ENCODE measurements at regions not wholly inside any gene's neighbourhood (a gene's known extent, or its start where the extent isn't known, plus 50 kb on each side); places are given as distances from the start of the nearest gene placed in this dataset.

DNA sequence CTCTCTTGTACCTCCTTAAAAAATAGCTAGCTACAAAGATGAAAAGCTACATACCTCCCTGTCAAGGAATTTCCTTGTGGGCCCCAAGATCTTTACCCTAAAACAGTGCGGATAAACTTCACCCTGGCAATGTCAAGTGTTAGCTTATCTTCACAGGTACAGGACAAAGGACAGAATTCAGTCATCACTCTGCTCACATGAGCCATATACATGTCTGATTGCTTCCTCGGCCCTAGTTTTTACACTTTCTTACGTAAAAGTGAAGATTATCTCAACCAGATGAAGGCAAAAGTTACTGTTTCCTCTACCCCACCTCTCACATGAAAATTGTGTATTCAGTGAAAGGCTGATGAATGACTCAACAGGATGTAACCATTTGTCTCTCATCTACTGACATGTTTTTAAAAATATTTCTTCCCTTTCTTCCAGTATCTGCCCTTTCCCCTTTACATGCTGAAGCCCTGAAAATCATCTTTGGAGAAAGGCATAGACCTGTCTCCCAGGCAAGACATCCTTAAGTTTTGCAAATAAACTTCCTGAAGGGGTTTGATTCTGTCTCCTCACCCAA is 890.1 kb downstream of the GALC start:
- Histone ChIP-seq H3K27me3 (replicated peaks; ENCODE audit: insufficient read depth, low read depth, low read length, poor library complexity) (no peaks in the 10 kb centered on the region), H3K9me3 (ENCODE audit: low read depth, low read length, poor library complexity, severe bottlenecking) (no peaks in the 10 kb centered on the region), H3K36me3 (ENCODE audit: insufficient read depth, low read length, poor library complexity, severe bottlenecking) (no peaks in the 10 kb centered on the region), H3K4me1 (ENCODE audit: insufficient read depth, low read length, poor library complexity, severe bottlenecking) (no peaks in the 10 kb centered on the region), H3K27ac (ENCODE audit: low read depth, low read length, poor library complexity, severe bottlenecking) (no peak overlapping the region), H3K4me3 (ENCODE audit: low read depth, low read length, poor library complexity, severe bottlenecking) (no peak overlapping the region)
- no TSS peak for BruUV-seq (replicated peaks)
- CTCF ChIA-PET = no interaction called here
- intact Hi-C loops (cut with micrococcal nuclease; ENCODE audit: unreplicated experiment) = no loop called here
- peak; percentile 19 for DNase-seq (ENCODE audit: low spot score)
- POLR2A ChIA-PET (ENCODE audit: low non-redundant PET) = no interaction called here
- TF ChIP-seq, protein P1, sequence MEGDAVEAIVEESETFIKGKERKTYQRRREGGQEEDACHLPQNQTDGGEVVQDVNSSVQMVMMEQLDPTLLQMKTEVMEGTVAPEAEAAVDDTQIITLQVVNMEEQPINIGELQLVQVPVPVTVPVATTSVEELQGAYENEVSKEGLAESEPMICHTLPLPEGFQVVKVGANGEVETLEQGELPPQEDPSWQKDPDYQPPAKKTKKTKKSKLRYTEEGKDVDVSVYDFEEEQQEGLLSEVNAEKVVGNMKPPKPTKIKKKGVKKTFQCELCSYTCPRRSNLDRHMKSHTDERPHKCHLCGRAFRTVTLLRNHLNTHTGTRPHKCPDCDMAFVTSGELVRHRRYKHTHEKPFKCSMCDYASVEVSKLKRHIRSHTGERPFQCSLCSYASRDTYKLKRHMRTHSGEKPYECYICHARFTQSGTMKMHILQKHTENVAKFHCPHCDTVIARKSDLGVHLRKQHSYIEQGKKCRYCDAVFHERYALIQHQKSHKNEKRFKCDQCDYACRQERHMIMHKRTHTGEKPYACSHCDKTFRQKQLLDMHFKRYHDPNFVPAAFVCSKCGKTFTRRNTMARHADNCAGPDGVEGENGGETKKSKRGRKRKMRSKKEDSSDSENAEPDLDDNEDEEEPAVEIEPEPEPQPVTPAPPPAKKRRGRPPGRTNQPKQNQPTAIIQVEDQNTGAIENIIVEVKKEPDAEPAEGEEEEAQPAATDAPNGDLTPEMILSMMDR (conservative IDR thresholded peaks at IDR 0.05; ENCODE audit: low read depth, low read length) = no peak
- no peak for TF ChIP-seq EZH2 (IDR thresholded peaks at IDR 0.05; ENCODE audit: borderline replicate concordance, low read depth, low read length, poor library complexity, severe bottlenecking)

DNA sequence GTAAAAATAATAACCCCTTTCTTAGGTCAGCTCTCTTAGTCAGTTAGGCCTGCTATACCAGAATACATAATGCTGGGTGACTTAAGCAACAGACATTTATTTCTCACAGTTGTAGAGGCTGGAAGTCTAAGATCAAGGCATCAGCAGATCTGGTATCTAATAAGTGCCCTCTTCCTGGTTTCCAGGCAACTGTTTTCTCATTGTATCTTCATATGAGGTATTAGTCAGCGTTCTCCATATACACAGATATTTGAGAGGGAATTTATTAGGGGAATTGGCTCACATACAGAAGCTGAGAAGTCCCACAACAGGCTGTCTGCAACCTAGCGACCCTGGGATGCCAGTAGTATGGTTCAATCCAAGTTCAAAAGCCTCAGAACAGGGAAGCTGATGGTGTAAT is 896.0 kb downstream of the GALC start:
- TF ChIP-seq, protein P1 (conservative IDR thresholded peaks at IDR 0.05; ENCODE audit: low read depth, low read length) = no peak
- no peak for TF ChIP-seq EZH2 (IDR thresholded peaks at IDR 0.05; ENCODE audit: borderline replicate concordance, low read depth, low read length, poor library complexity, severe bottlenecking)
- no TSS peak for BruUV-seq (replicated peaks)
- Histone ChIP-seq H3K36me3 (ENCODE audit: insufficient read depth, low read length, poor library complexity, severe bottlenecking) (no peaks in the 10 kb centered on the region), H3K4me3 (ENCODE audit: low read depth, low read length, poor library complexity, severe bottlenecking) (no peak overlapping the region), H3K9me3 (ENCODE audit: low read depth, low read length, poor library complexity, severe bottlenecking) (no peaks in the 10 kb centered on the region), H3K27me3 (replicated peaks; ENCODE audit: insufficient read depth, low read depth, low read length, poor library complexity) (no peaks in the 10 kb centered on the region), H3K4me1 (ENCODE audit: insufficient read depth, low read length, poor library complexity, severe bottlenecking) (no peaks in the 10 kb centered on the region), H3K27ac (ENCODE audit: low read depth, low read length, poor library complexity, severe bottlenecking) (no peak overlapping the region)
- intact Hi-C loops (cut with micrococcal nuclease; ENCODE audit: unreplicated experiment) = no loop called here
- CTCF ChIA-PET = no interaction called here
- peak; percentile 14 for DNase-seq (ENCODE audit: low spot score)
- POLR2A ChIA-PET (ENCODE audit: low non-redundant PET) = interaction anchor here (0.6 kb wide), 1 partner anchor 41 kb away, joined by 3 read pairs; no protein-coding TSS in a partner anchor

DNA sequence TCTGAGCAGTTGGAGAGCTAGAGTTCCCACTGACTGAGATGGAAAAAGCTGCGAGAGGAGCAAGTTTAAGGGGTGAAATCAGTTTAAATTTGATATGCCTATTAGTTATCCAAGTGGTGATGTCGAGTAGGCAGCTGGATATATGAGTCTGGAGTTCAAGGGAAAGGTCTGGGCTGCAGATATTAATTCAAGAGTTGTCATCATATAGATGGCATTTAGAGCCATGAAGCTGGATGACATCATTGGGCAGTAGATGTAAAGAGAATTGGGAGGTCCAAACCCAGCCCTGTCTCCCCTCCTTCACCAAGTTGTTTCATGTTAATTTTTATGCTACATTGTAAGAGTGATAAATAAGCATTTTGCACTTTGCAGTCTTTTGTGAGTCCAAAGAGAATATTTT is 898.1 kb downstream of the GALC start:
- no peaks in the 10 kb centered on the region for H3K27me3 ChIP-seq (replicated peaks; ENCODE audit: insufficient read depth, low read depth, low read length, poor library complexity)
- no peaks in the 10 kb centered on the region for H3K4me1 ChIP-seq (ENCODE audit: insufficient read depth, low read length, poor library complexity, severe bottlenecking)
- no peak overlapping the region for H3K4me3 ChIP-seq (ENCODE audit: low read depth, low read length, poor library complexity, severe bottlenecking)
- TF ChIP-seq, protein P1 (conservative IDR thresholded peaks at IDR 0.05; ENCODE audit: low read depth, low read length) = no peak
- TF ChIP-seq EZH2 (IDR thresholded peaks at IDR 0.05; ENCODE audit: borderline replicate concordance, low read depth, low read length, poor library complexity, severe bottlenecking) = no peak
- no peaks in the 10 kb centered on the region for H3K36me3 ChIP-seq (ENCODE audit: insufficient read depth, low read length, poor library complexity, severe bottlenecking)
- POLR2A ChIA-PET (ENCODE audit: low non-redundant PET) = no interaction called here
- no peaks in the 10 kb centered on the region for H3K9me3 ChIP-seq (ENCODE audit: low read depth, low read length, poor library complexity, severe bottlenecking)
- no TSS peak for BruUV-seq (replicated peaks)
- no peak for DNase-seq (ENCODE audit: low spot score)
- no peak overlapping the region for H3K27ac ChIP-seq (ENCODE audit: low read depth, low read length, poor library complexity, severe bottlenecking)
- CTCF ChIA-PET = no interaction called here
- intact Hi-C loops (cut with micrococcal nuclease; ENCODE audit: unreplicated experiment) = no loop called here
